NCI-H1105 (cell line): ENCODE measurements at regions not wholly inside any gene's neighbourhood (a gene's known extent, or its start where the extent isn't known, plus 50 kb on each side); places are given as distances from the start of the nearest gene placed in this dataset.
A peak's percentile ranks its signal among the peaks of the same experiment; 100 is the strongest.
"Not testable (repeated sequence)": the region's sequence is repeated elsewhere in the genome, so short reads cannot be mapped to it uniquely, and the experiment has no call there.

Experiments used
- DNase-seq: peaks from one replicate; lab custom pipeline; 2025; lab: John Stamatoyannopoulos, UW

GRCh38 chrX:138018145-138018799, 452.3 kb downstream of the ZIC3 start:
- DNase-seq, result peak; percentile 3

GRCh38 chrX:138020941-138021340, 455.0 kb downstream of the ZIC3 start:
- DNase-seq, result no peak

- no peak for DNase-seq
Observed at GRCh38 chrX:138026211-138026610, 460.3 kb downstream of the ZIC3 start.

GRCh38 chrX:138031715-138032114, 465.8 kb downstream of the ZIC3 start:
- DNase-seq, result no peak

- peak; percentile 0 for DNase-seq
Observed at GRCh38 chrX:138034136-138034535, 468.2 kb downstream of the ZIC3 start.

GRCh38 chrX:138037548-138037947, 471.6 kb downstream of the ZIC3 start:
- DNase-seq, result no peak

GRCh38 chrX:138057883-138058282, 492.0 kb downstream of the ZIC3 start:
- no peak for DNase-seq

GRCh38 chrX:138058931-138059330, 493.0 kb downstream of the ZIC3 start:
- DNase-seq, result no peak

- no peak for DNase-seq
Observed at GRCh38 chrX:138067415-138067814, 501.5 kb downstream of the ZIC3 start.

- no peak for DNase-seq
Observed at GRCh38 chrX:138073626-138074025, 507.7 kb downstream of the ZIC3 start.

GRCh38 chrX:138082251-138082650, 516.3 kb downstream of the ZIC3 start:
- no peak for DNase-seq

GRCh38 chrX:138082896-138083295, 517.0 kb downstream of the ZIC3 start:
- no peak for DNase-seq

GRCh38 chrX:138110910-138111309, 545.0 kb downstream of the ZIC3 start:
- DNase-seq, result not testable (repeated sequence)

GRCh38 chrX:138127314-138127713, 561.4 kb downstream of the ZIC3 start:
- no peak for DNase-seq

- DNase-seq, result peak; percentile 11
Observed at GRCh38 chrX:138128027-138128671, 562.2 kb downstream of the ZIC3 start.

- DNase-seq, result no peak
Observed at GRCh38 chrX:138150709-138151108, 560.8 kb downstream of the FGF13 start.

- no peak for DNase-seq
Observed at GRCh38 chrX:138157850-138158249, 553.7 kb downstream of the FGF13 start.

- DNase-seq, result peak; percentile 1
Observed at GRCh38 chrX:138191998-138192397, 519.5 kb downstream of the FGF13 start.

GRCh38 chrX:138229718-138230117, 481.8 kb downstream of the FGF13 start:
- no peak for DNase-seq

GRCh38 chrX:138240266-138240665, 471.3 kb downstream of the FGF13 start:
- DNase-seq, result no peak

- no peak for DNase-seq
Observed at GRCh38 chrX:138254001-138254400, 457.5 kb downstream of the FGF13 start.

- no peak for DNase-seq
Observed at GRCh38 chrX:138255373-138255772, 456.1 kb downstream of the FGF13 start.

GRCh38 chrX:138264095-138264494, 447.4 kb downstream of the FGF13 start:
- not testable (repeated sequence) for DNase-seq

- no peak for DNase-seq
Observed at GRCh38 chrX:138270931-138271330, 440.6 kb downstream of the FGF13 start.
